ENCODE measurements at regions not wholly inside any gene's neighbourhood (a gene's known extent, or its start where the extent isn't known, plus 50 kb on each side); places are given as distances from the start of the nearest gene placed in this dataset.

- TF ChIP-seq CTCF (IDR thresholded peaks at IDR 0.05) (no peak), POLR2A (IDR thresholded peaks at IDR 0.05) (no peak), POLR2AphosphoS5 (IDR thresholded peaks at IDR 0.05) (no peak)
Observed at GRCh38 chr2:198254536-198255090, 450.2 kb downstream of the PLCL1 start.

Data from suprapubic skin (tissue), 4 donors.